GM04503 (cell line): ENCODE measurements at regions not wholly inside any gene's neighbourhood (a gene's known extent, or its start where the extent isn't known, plus 50 kb on each side); places are given as distances from the start of the nearest gene placed in this dataset.
A peak's percentile ranks its signal among the peaks of the same experiment; 100 is the strongest.

Experiments used
- DNase-seq: peaks from one replicate; pipeline ENCODE4 v3.0.0-alpha.2; 2012; ENCODE audit warnings: low read depth

DNA sequence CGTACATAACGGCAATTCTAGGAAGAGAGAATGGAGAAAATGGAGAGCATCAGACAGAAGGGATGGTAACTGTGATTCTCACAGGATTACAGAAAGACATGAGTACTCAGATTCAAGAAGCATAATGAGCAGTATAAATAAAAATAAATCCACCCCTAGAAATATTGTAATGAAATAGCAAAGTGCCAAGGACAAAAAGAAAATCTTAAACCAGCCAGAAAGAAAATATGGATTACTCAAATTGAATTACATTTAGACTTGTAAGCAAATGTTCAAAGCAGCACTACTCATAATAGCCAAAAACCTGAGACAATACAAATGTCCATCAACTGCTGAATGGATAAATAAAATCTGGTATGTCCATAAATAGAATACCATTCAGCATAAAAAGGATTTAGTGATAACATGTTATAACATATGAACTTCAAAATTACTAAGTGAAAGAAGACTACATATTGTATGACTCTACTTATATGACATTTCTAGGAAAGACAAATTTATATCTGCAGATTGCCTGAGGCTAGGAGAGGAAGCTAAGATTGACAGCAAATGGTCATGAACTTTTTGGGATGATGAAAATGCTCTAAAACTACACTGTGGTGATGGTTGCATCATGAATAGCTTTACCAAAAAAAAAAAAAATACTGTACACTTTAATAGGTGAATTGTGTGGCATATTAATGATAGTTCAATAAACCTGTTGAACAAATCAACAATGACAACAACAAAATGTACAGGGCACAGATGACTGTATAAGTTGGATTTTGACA lies 63.4 kb upstream of the SPTBN1 start:
- DNase-seq: no peak

DNA sequence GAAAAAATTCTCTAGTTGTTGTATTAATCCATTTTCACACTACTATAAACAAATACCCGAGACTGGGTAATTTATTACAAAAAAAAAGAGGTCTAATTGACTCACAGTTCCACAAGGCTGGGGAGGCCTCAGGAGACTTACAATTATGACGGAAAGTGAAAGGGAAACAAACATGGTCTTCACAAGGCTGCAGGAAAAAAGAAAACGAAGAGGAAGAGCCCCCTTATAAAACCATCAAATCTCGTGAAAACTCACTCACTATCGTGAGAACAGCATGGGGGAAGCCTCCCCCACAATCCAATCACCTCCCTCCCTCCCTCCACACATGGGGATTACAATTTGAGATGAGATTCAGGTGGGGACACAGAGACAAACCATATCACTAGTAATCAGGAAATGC lies 61.7 kb upstream of the SPTBN1 start:
- DNase-seq: no peak

DNA sequence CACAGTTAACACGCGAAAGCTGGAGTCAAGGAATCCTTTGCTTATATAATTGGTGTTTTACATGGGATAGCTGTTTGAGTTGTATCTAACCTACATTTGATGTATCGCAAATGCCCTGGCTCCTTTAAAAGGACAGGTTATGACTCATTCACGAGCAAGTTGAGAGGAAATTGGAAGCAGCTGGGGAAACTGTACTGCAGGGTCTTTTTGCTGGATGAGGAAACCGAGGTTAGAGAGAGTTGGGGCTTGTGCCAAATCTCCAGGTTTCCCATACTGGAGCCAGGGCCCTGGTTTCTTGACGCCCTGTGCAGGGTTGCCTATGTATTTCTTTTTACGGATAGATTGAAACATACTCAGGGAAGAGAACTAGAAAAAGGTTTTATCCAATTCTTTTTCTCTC lies 60.0 kb upstream of the SPTBN1 start:
- peak; percentile 16 for DNase-seq

DNA sequence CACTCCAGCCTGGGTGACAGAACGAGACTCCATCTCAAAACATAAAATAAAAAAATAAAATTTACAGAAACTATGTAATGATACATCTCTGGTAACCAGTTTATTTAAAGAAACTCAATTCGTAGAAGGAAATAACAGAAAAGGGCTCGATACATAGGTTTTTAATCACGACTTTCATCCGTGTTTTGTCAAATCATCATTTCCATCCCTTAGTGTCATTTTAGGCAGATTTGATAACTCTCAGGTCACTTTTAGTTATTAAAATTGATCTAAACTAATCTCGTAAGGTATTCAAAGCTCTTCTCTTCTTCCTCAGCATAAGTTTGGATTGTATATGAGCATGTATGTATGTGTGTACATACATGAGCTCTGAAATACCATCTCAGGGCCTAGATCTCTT lies 59.3 kb upstream of the SPTBN1 start:
- no peak for DNase-seq

DNA sequence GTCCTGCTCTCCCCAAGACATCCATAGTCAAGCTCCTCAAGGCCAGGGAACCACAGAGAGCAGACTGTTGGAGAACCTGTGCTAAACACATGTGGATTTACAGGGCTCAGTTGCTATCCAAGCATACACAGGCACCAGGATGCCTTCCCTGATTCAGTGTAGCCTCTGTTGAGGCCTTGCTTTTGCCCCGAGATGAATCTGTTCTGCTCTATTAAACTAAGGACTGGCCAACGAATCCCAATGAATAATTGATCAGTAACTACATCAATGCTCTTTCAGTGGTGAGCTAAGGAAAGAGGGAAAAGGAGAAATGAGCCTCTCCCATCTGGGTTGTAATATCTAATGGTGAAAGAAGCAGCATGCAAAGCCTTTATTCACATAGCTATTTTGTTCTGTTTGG lies 58.7 kb upstream of the SPTBN1 start:
- DNase-seq: no peak

DNA sequence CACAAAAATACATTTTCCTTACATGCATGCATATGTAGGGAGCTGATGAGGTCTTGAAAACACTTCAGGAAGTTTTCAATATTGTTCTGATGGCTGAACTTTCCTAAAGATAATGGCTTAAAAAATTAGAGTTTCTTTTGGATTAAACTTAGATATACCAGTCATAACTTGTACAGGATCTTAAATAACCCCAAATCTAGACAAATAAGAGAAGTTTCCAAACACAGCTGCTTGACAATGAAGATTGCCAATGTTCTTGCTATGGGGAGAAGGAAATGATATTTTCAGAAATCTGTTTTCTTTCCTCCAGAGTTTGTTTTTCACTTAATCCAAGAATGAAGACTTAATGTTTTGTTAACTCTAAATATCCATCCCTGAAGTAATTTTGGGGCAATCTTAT lies 54.6 kb upstream of the SPTBN1 start:
- DNase-seq: no peak

DNA sequence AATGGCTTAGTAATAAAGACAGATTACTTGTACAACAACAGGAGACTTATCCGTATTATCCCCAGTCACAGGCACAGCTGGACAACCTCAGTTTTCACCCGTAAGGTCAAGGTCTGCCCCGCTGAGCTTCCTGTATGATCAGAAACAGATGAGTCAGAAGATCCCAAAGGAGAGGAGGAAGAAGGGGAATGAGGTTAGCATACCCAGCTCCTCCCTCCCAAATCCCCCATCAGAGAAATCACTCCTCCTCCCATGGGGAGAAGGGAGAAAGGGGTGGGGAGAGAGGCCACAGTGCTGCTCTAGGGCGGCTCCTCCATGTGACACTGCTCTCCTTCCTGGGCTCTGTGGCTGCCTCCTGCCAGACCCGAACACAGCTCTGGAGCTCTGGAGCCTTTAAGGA lies 53.8 kb upstream of the SPTBN1 start:
- DNase-seq: peak; percentile 16

DNA sequence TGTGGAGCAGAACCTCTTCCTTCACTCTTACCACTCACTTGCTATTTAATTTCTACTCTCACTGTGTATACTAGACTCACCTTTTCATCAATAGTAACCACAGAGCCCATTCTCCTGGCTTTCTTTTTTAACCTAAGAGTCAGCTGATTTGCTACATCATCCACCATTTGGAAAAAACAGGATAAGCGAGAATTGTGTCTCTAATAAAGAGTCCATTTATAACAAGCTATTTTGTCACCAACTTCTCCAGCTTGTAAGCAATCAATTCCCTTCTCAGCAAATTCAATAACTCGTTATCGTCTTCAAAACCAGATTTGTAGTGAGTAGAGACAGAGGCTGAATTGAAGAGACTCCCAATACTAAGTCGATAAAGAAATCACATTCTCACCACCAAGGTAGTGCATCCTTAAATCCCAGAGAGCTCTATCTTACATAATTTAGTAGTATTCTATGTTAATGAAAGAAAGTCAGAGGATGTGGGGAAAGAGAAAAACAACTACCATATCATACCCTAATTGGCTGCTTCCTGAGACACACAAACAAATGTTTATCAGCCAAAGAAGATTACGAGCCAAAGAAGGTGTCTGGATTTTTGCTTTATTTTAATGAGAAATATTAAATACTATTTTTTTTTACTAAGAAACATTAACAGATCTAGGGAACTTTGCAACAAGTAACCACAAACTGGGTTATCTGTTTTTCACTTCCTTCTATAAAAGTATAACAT lies 52.5 kb upstream of the SPTBN1 start:
- no peak for DNase-seq

DNA sequence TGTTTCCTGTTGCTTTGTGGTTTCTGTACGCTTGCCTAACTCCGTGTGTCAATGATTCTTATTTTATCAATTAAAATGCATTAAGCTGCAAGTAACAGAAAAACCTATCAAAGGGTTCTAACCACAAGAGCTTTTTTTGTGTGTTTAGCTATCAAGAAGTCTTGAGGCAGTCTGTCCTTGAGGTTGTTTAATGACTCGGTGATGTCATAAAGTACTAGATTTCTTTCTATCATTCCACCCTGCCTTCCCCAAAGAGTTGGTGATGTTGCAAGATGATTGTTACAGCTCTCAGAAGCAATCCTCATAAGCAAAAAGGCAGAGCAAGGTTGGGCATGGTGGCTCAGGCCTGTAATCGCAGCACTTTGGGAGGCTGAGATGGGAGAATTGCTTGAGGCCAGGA lies 51.9 kb upstream of the SPTBN1 start:
- DNase-seq: no peak

DNA sequence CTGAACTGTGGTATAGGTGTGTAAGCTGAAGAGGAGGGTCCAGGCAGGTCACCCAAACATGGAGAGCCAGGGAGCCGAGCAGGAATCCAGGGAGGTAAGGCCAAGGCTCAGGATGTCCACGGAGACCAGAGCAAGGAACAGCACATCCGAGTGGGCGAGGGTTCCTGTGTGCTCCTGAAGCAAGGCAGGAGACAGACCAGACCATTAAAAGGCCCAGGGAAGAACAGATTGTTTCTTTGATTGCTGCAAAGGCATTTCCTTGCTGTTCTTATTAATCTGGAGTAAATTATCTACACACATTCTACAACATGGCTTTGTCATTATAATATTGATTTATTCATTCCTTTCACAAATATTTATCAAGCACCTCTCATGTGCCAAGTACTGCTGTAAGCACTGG lies 50.1 kb upstream of the SPTBN1 start:
- DNase-seq: no peak
